Fibroblast of the aortic adventitia (primary cell): ENCODE measurements at regions not wholly inside any gene's neighbourhood (a gene's known extent, or its start where the extent isn't known, plus 50 kb on each side); places are given as distances from the start of the nearest gene placed in this dataset.
"Not testable (repeated sequence)": the region's sequence is repeated elsewhere in the genome, so short reads cannot be mapped to it uniquely, and the experiment has no call there.

Experiments
- DNase-seq: peaks from one replicate; pipeline ENCODE4 v3.0.0-alpha.2; 2010; ENCODE audit warnings: low read depth
- H3K4me3 ChIP-seq: 2 replicates; pipeline ENCODE4 v1.5.1; 2011; ENCODE audit warnings: low read depth, mild to moderate bottlenecking, control low read depth, low read length, moderate library complexity
- CTCF ChIP-seq: IDR thresholded peaks from 2 replicates; pipeline ENCODE4 v1.5.1; 2011; ENCODE audit warnings: mild to moderate bottlenecking, low read length, control low read depth, inconsistent platforms; ENCODE audit not compliant: insufficient read depth

GRCh38 chr3:81838457-81838856, 77.0 kb upstream of the GBE1 start:
- no peak for TF ChIP-seq CTCF
- no peak for DNase-seq
- H3K4me3 ChIP-seq: no peak overlapping the region

GRCh38 chr3:81837071-81837593, 75.7 kb upstream of the GBE1 start:
- H3K4me3 ChIP-seq: no peak overlapping the region
- no peak for DNase-seq

GRCh38 chr3:81829937-81830336, 68.5 kb upstream of the GBE1 start:
- TF ChIP-seq CTCF: no peak
- no peak for DNase-seq
- no peak overlapping the region for H3K4me3 ChIP-seq

More at GRCh38 chr3:81837071-81837593, 75.7 kb upstream of the GBE1 start:
- no peak for TF ChIP-seq CTCF

GRCh38 chr3:81829272-81829671, 67.8 kb upstream of the GBE1 start:
- not testable (repeated sequence) for DNase-seq, H3K4me3 ChIP-seq

- TF ChIP-seq CTCF: no peak
- DNase-seq: peak; percentile 27
- H3K4me3 ChIP-seq: no peak overlapping the region
Measured at GRCh38 chr3:81823882-81824395, 62.5 kb upstream of the GBE1 start.

GRCh38 chr3:81823086-81823485, 61.6 kb upstream of the GBE1 start:
- no peak for DNase-seq
- no peak for TF ChIP-seq CTCF
- no peak overlapping the region for H3K4me3 ChIP-seq

GRCh38 chr3:81816473-81817250, 55.2 kb upstream of the GBE1 start:
- peak; percentile 55 for DNase-seq

GRCh38 chr3:81812098-81812497, 50.7 kb upstream of the GBE1 start:
- DNase-seq, H3K4me3 ChIP-seq: not testable (repeated sequence)

More at GRCh38 chr3:81816473-81817250, 55.2 kb upstream of the GBE1 start:
- no peak overlapping the region for H3K4me3 ChIP-seq
- no peak for TF ChIP-seq CTCF
